GM23338 (cell line): ENCODE measurements at regions not wholly inside any gene's neighbourhood (a gene's known extent, or its start where the extent isn't known, plus 50 kb on each side); places are given as distances from the start of the nearest gene placed in this dataset.

Experiments
- ATAC-seq: fragments of 200-7000 bp; cut with Tn5 transposase; 3 replicates; pipeline ENCODE4 v1.9.1; 2020
- DNase-seq: peaks from one replicate; pipeline ENCODE4 v3.0.0-alpha.2; 2015; ENCODE audit warnings: low spot score
- H2AFZ ChIP-seq: fragments of 200-600 bp; sonication (generic); 2 replicates; pipeline ENCODE4 v1.8.0; 2016; ENCODE audit warnings: antibody characterized with exemption, mild to moderate bottlenecking, moderate library complexity
- H3F3A ChIP-seq: fragments of 200-600 bp; sonication (generic); replicated peaks from 2 replicates; pipeline ENCODE4 v1.8.0; 2017; ENCODE audit warnings: antibody characterized with exemption, mixed run types, low read depth
- H3K27ac ChIP-seq: fragments of 200-600 bp; sonication (generic); 2 replicates; pipeline ENCODE4 v1.6.1; 2016; ENCODE audit warnings: low read depth
- H3K27me3 ChIP-seq: fragments of 200-600 bp; sonication (generic); 2 replicates; pipeline ENCODE4 v1.8.0; 2016; ENCODE audit warnings: mild to moderate bottlenecking, mixed run types, moderate library complexity; ENCODE audit not compliant: insufficient read depth
- H3K36me3 ChIP-seq: fragments of 200-600 bp; sonication (generic); 2 replicates; pipeline ENCODE4 v1.8.0; 2016; ENCODE audit warnings: mild to moderate bottlenecking; ENCODE audit not compliant: insufficient read depth
- H3K4me1 ChIP-seq: fragments of 200-600 bp; sonication (generic); 2 replicates; pipeline ENCODE4 v1.8.0; 2016; ENCODE audit warnings: mild to moderate bottlenecking, moderate library complexity; ENCODE audit not compliant: insufficient read depth
- H3K4me2 ChIP-seq: fragments of 200-600 bp; sonication (generic); 2 replicates; pipeline ENCODE4 v1.7.1; 2017; ENCODE audit warnings: mixed run types
- H3K4me3 ChIP-seq: fragments of 200-600 bp; sonication (generic); 2 replicates; pipeline ENCODE4 v1.6.1; 2016; ENCODE audit warnings: mixed run types
- H3K79me2 ChIP-seq: fragments of 200-600 bp; sonication (generic); replicated peaks from 2 replicates; pipeline ENCODE4 v1.8.0; 2017; ENCODE audit warnings: mild to moderate bottlenecking; ENCODE audit not compliant: insufficient read depth
- H3K9me2 ChIP-seq: fragments of 200-600 bp; sonication (generic); 2 replicates; pipeline ENCODE4 v1.8.0; 2017; ENCODE audit not compliant: insufficient read depth
- H4K20me1 ChIP-seq: fragments of 200-600 bp; sonication (generic); replicated peaks from 2 replicates; pipeline ENCODE4 v1.8.0; 2017; ENCODE audit warnings: mild to moderate bottlenecking; ENCODE audit not compliant: insufficient read depth
- H3K27ac Mint-ChIP-seq: 2 replicates; pipeline ENCODE4 v1.8.0; 2020; ENCODE audit warnings: inconsistent platforms, mild to moderate bottlenecking, moderate library complexity, mixed read lengths
- H3K27me3 Mint-ChIP-seq: 3 replicates; pipeline ENCODE4 v1.8.0; 2022; ENCODE audit warnings: low read depth, mild to moderate bottlenecking, moderate library complexity, mixed read lengths, inconsistent platforms; ENCODE audit not compliant: insufficient read depth, poor library complexity
- H3K36me3 Mint-ChIP-seq: 3 replicates; pipeline ENCODE4 v1.8.0; 2021; ENCODE audit warnings: low read depth, mild to moderate bottlenecking, inconsistent platforms, moderate library complexity, mixed read lengths
- H3K4me1 Mint-ChIP-seq: 3 replicates; pipeline ENCODE4 v1.8.0; 2020; ENCODE audit warnings: mild to moderate bottlenecking, inconsistent platforms, mixed read lengths
- H3K4me3 Mint-ChIP-seq: 3 replicates; pipeline ENCODE4 v1.8.0; 2021; ENCODE audit warnings: moderate library complexity, mild to moderate bottlenecking, inconsistent platforms, mixed read lengths
- H3K9me3 Mint-ChIP-seq: 3 replicates; pipeline ENCODE4 v1.8.0; 2020; ENCODE audit warnings: moderate library complexity, mild to moderate bottlenecking, inconsistent platforms, mixed read lengths
- CREB1 ChIP-seq: fragments of 250-450 bp; sonication (Bioruptor Pico); IDR thresholded peaks from 2 replicates; pipeline ENCODE4 v1.5.0; 2020; ENCODE audit warnings: low read depth, mild to moderate bottlenecking, moderate library complexity
- ETS1 ChIP-seq: IDR thresholded peaks from 2 replicates; pipeline ENCODE4 v1.6.1; 2016; ENCODE audit warnings: antibody characterized with exemption
- EZH2 ChIP-seq: fragments of 200-600 bp; sonication (generic); IDR thresholded peaks from one replicate; pipeline ENCODE4 v1.8.0; 2017; ENCODE audit warnings: antibody characterized with exemption, mild to moderate bottlenecking, low read depth; ENCODE audit not compliant: unreplicated experiment
- NANOG ChIP-seq: IDR thresholded peaks from 2 replicates; pipeline ENCODE4 v1.6.1; 2016; ENCODE audit warnings: antibody characterized with exemption, borderline replicate concordance
- STAT1 ChIP-seq: IDR thresholded peaks from one replicate; pipeline ENCODE4 v1.6.1; 2016; ENCODE audit warnings: antibody characterized with exemption; ENCODE audit not compliant: unreplicated experiment
- ZNF331 ChIP-seq: fragments of 250-450 bp; sonication (Bioruptor Pico); IDR thresholded peaks from 2 replicates; pipeline ENCODE4 v1.5.0; 2020; ENCODE audit warnings: low read depth, mild to moderate bottlenecking, moderate library complexity
- ZNF462 ChIP-seq: fragments of 250-450 bp; sonication (Bioruptor Pico); IDR thresholded peaks from 2 replicates; pipeline ENCODE4 v1.5.0; 2020; ENCODE audit warnings: mild to moderate bottlenecking, moderate library complexity
- TF ChIP-seq, protein P1 (sequence below), 2 experiments: fragments of 200-600 bp in 1 of 2; sonication (generic) in 1 of 2; conservative IDR thresholded peaks; 2 replicates each; pipeline versions ENCODE4 v1.5.1 to v1.6.1; 2016 to 2017; ENCODE audit warnings: antibody characterized with exemption in 2 of 2, low read depth in 2 of 2, mild to moderate bottlenecking in 2 of 2, moderate library complexity in 1 of 2

DNA sequence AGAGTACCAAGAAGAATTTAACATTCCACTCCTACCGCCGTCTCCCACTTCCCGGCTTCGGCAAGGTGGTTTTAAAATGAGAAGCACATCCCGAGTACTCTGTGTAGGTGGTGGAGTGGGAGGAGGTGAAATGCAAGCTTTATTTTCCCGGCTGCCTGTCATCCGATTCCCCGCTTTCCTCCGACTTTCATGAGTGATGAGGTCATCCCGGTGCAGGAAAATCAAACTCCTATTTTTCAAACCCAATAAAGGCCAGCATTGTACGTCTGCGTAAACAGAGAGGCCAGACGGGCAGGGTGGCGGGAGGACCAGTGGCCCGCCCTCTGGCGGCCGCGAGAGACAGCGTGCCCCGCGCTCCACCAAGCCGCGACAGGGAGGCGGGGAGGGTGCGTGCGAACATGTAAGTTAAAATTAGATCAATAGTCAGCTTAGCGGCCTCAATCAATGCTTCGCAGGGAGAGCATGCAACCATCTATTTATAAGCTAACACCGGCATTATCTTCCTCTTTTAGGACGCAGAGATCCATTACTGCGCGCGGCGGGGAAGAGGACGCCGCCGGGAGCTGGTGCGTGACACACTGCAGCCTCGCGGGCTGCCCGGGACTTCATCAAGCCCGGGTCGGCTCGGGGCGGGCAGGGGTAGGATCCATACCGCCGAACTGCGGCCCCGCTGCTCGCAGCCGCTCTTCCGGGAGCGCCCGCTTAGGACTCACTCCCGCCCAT is 163.3 kb downstream of the CD47 start:
- peaks cover 7% of the 10 kb centered on the region for H3K4me1 Mint-ChIP-seq
- Histone ChIP-seq H3K79me2 (no peaks in the 10 kb centered on the region), H3K36me3 (no peaks in the 10 kb centered on the region), H3K27me3 (peaks cover 15% of the 10 kb centered on the region), H3K4me1 (peaks cover 3% of the 10 kb centered on the region; the same call in 1 of the 2 replicates), H3K4me2 (peak overlapping the region; percentile 93), H3K27ac (no peak overlapping the region), H3K9me2 (no peaks in the 10 kb centered on the region), H3K4me3 (peak overlapping the region; percentile 64), H4K20me1 (no peaks in the 10 kb centered on the region), H3F3A (no peaks in the 10 kb centered on the region), H2AFZ (peak overlapping the region; percentile 97)
- H3K9me3 Mint-ChIP-seq: no peaks in the 10 kb centered on the region; the same call in 2 of the 3 replicates
- ATAC-seq (peak; percentile 97), DNase-seq (peak; percentile 82)
- H3K27me3 Mint-ChIP-seq: peaks cover 8% of the 10 kb centered on the region
- H3K4me3 Mint-ChIP-seq: peak overlapping the region; percentile 81
- no peaks in the 10 kb centered on the region for H3K36me3 Mint-ChIP-seq
- no peak overlapping the region for H3K27ac Mint-ChIP-seq
- TF ChIP-seq, protein P1, sequence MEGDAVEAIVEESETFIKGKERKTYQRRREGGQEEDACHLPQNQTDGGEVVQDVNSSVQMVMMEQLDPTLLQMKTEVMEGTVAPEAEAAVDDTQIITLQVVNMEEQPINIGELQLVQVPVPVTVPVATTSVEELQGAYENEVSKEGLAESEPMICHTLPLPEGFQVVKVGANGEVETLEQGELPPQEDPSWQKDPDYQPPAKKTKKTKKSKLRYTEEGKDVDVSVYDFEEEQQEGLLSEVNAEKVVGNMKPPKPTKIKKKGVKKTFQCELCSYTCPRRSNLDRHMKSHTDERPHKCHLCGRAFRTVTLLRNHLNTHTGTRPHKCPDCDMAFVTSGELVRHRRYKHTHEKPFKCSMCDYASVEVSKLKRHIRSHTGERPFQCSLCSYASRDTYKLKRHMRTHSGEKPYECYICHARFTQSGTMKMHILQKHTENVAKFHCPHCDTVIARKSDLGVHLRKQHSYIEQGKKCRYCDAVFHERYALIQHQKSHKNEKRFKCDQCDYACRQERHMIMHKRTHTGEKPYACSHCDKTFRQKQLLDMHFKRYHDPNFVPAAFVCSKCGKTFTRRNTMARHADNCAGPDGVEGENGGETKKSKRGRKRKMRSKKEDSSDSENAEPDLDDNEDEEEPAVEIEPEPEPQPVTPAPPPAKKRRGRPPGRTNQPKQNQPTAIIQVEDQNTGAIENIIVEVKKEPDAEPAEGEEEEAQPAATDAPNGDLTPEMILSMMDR (conservative IDR thresholded peaks at IDR 0.05; ENCODE audit: low read depth in 2 of 2): peak; percentile 87 to 92
- no peak for TF ChIP-seq NANOG

DNA sequence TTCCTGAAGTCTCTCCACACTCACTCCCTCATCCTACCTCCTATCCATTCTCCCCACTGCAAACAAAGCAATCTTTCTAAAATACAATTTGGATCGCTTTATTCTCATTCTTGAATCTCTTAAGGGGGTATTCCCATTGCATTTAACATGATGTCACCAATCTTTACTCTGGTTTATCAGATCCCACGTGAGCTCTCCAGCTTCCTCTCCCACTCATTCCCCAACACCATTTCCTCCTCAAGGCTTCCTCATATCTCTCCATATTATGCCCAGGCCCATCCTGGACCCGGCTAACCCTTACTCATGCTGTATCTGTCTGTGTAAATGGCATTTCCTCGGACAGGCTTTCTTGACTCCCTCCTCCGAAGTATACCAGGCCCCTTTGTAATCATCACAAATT is 165.0 kb downstream of the CD47 start:
- no peaks in the 10 kb centered on the region for H4K20me1 ChIP-seq
- no peak for DNase-seq
- peaks cover 15% of the 10 kb centered on the region for H3K27me3 ChIP-seq
- Mint-ChIP-seq H3K27ac (no peak overlapping the region), H3K9me3 (no peaks in the 10 kb centered on the region; the same call in 2 of the 3 replicates), H3K27me3 (peaks cover 8% of the 10 kb centered on the region), H3K4me3 (no peak overlapping the region), H3K36me3 (no peaks in the 10 kb centered on the region), H3K4me1 (peaks cover 13% of the 10 kb centered on the region)
- peaks cover 3% of the 10 kb centered on the region for H3K4me1 ChIP-seq
- no peaks in the 10 kb centered on the region for H3K36me3 ChIP-seq
- no peak overlapping the region for H3K27ac ChIP-seq
- no peak for ATAC-seq
- H3K4me3 ChIP-seq: no peak overlapping the region
- H3K4me2 ChIP-seq: no peak overlapping the region
- no peak overlapping the region for H2AFZ ChIP-seq
- H3F3A ChIP-seq: no peaks in the 10 kb centered on the region
- H3K79me2 ChIP-seq: no peaks in the 10 kb centered on the region
- H3K9me2 ChIP-seq: no peaks in the 10 kb centered on the region
- TF ChIP-seq ZNF331 (CRISPR knock-in tag): no peak
- no peak for TF ChIP-seq ETS1
- no peak for TF ChIP-seq ZNF462 (CRISPR knock-in tag)
- TF ChIP-seq CREB1: no peak
- no peak for TF ChIP-seq STAT1
- no peak for TF ChIP-seq EZH2
